Glomerular visceral epithelial cell (primary cell): ENCODE measurements at regions not wholly inside any gene's neighbourhood (a gene's known extent, or its start where the extent isn't known, plus 50 kb on each side); places are given as distances from the start of the nearest gene placed in this dataset.

Source experiments
- DNase-seq: peaks from one replicate; pipeline ENCODE4 v3.0.0-alpha.2; 2016; ENCODE audit errors: extremely low spot score

DNA sequence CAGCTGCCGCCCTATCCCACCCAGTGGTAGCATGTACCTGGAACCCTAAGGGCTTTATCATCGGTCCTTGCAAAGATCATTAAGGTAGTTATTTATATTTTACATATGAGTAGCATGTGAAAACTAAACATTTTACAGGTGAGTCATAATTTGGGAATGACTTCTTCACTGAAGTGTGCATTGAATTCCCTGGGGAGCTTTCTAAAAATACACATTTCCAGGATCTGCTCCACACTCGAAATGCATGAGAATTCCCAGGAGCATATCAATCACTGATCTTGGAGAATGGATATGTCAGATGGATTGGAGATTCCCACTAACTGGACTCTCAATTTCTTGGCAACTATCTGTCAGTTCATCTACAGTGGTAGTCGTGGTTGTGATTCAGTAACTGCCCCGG lies 717.5 kb downstream of the IRX1 start:
- no peak for DNase-seq

DNA sequence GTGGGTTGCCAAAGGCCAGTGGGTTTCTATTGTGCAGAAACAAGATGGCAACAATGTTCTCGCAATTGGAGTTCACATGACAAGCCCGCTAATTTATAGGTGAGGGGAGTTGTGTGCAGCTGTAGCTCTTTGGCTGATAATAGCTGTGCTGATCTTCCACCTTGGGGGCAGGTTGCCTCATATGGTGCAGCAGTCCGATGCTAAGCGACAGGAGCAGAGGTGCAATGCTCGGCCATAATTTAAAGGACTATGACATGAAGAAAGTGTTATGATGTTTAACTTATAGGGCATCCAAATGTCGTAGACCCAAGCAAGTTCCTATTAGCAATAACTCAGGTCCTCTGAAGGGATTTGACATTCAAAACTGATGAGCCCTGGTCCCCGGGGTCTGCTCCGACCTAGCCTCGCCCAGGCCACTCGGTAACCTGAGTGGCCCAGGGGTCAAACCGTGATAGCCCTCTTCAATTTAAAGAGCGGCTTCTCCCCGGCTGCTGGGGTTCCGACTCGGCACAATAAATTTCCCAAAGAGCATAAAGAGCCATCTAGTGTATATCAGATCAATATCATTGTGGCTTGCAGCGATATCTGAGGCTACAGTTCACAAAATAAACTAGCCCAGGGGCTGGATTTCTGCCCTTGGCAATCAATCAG lies 724.0 kb downstream of the IRX1 start:
- no peak for DNase-seq

DNA sequence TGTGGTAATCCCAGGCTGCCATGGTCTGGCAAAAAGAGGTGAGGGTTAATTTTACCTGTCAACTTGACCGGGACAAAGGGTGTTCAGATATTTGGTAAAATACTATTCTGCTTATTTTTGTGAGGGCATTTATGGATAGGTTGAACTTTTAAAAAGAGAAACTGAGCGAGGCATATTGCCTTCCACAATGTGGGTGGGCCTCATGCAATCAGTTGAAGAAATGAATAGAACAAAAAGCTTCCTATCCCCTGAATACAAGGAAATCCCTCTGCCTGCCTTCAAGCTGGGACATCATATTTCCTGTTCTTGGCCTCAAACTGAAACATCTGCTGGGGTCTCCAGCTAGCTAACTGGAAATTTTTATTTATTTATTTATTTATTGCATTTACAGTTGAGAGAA lies 734.7 kb downstream of the IRX1 start:
- DNase-seq = no peak

DNA sequence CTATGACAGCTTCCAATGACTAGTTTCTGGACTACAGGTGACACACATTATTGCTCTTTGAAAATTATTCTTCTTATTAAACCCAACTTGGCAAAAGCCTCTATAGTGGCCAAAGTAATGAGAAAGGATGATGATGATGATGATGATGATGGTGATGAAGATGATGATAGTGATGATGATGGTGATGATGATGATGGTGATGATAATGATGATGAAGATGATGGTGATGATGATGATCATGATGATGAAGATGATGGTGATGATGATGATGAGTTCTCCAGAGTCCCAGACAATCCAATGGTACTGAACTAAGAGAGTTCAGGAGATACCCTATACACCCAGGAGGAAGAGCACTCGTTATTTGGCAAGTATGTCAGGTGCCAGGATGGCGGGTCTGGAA lies 739.4 kb downstream of the IRX1 start:
- DNase-seq = no peak

DNA sequence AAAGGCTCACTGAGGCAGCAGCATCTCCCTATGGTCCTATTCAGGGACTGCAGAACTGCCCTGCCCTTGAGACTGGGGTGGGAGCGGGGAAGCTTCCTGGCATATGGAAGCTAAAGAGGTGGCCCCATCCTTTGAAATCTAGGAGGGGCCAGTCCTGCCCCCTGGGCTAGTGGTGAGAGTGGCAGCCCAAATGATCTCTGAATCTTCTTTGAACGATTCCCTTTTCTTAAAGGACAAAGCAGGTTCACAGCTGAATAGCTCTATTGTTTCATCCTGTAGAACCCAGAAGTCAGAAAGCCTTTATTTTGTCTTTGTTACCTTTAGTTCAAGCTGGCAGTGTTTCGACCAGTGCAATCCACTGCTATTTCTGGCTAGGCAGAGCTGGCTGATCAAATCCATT lies 741.9 kb downstream of the IRX1 start:
- DNase-seq = no peak

DNA sequence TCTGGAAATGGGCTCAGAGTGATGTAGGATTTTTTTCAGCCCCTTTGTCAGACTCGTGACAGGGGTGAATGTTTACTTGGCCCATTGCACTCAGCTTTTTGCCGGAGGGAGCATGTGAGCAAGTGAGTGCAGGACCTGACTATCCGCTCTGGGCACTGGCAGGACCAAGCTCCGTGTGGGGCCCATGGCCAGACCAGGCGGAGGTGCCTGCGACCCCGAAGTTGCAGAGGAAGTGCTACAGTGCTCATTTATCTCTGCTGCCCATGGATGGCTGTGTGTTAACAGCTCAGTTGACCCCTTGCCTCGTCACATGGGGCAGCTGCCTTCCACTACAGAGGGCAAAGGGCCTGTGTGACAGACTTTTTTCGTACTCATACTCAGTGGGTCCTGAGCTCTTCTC lies 744.3 kb downstream of the IRX1 start:
- no peak for DNase-seq

DNA sequence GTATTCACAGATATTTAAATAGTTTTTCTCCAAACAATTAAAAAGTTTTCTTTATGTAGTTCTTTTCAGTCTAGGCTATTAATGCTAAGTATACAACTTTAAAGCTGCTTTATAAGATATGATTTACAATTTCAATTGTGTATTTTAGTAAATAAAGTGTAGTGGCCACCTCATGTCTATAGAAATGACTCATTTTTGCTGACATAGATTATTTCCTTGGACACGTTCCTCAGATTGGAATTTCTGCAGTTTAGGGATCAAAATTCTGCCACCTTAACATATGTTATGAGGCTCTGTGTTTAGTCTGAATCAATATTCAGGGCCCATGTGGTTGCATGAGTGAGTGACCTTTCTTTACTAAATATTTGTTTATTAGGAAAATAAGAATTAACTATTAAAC lies 750.2 kb downstream of the IRX1 start:
- no peak for DNase-seq

DNA sequence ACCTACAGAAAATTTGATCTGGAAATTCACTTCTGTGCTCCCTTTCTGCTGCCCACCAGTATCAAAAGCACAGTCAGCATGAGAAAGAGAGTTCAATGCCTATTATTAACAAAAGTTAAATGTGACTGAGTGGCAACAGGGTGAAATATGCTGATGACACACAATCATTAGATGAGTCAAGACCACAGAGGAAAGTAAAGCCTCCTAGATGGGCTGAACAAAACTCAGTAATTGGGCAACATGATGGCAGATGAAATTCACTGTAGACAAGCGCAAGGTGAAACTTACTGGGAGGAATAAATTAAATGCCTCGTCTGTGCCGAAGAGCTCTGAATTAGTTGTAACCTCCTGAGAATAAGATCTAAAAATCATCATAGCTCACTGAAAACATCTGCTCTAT lies 752.8 kb downstream of the IRX1 start:
- DNase-seq = no peak

DNA sequence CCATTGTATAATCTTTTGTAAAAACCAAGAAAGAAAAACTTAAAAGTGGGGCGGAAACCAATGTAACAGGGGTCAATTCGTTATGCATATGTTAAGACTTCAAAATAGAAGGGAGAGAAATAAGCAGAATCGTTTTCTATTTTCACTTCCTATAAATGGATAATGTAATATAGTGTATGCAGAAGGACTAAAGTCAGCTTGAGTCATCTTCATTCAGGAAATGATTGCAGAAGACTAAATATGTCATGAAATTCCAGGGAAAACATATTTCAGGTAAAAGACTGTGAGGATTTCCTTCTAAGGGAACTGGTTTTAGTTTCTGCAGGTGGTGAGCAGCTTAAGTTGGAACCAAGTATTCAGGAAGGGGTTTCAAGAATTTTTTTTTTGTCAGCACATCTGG lies 753.3 kb downstream of the IRX1 start:
- DNase-seq = no peak

DNA sequence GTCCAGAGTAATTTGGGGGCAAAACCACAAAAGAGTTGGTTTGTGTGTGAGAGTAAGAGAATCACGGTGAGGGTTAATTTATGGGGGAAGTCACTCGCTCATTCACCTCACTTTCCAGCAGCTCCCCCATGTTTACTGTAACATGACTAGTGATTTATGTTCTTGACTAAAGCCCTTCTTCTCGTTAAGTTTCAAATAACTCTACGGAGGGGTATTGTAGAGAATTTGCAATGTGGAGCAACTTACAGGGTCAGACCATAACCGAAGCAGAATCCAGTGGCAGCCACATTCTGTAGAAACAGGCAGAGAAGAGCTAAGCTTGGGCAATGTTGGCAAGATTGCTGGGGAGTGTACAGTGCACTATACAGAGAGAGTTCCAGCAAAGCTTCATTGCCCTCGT lies 760.6 kb downstream of the IRX1 start:
- no peak for DNase-seq

DNA sequence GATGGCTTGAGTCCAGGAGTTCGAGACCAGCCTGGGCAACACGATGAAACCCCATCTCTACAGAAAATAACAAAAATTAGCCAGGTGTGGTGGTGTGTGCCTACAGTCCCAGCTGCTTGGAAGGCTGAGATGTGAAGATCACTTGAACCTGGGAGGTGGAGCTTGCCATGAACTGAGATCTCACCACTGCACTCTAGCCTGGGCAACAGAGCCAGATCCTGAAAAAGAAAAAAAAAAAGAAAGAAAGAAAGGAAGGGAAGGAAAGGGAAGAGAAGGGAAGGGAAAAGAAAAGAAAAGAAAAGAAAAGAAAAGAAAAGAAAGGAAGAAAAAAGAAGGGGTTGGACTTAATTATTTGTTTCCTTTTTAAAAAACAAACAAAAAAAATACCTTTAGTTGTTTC lies 764.2 kb downstream of the IRX1 start:
- no peak for DNase-seq

DNA sequence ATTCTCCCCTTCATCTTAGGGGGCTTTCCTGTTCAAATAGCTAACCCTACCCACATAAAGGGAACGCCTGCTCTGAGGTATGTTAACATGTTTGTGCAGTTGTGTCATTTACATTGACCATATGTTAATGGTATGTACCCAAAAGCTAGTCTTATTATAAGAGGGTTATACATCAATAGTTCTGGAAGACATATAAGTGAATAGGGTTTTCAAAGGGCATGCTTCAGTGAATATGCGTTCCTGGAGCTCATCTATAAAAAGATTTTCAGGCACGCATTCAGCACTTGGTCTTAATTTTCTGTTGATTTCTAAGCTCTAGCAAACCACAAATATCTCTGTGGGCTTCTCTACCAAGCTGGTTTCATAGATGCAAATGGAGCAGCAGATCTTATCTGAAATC lies 766.1 kb downstream of the IRX1 start:
- DNase-seq = no peak

DNA sequence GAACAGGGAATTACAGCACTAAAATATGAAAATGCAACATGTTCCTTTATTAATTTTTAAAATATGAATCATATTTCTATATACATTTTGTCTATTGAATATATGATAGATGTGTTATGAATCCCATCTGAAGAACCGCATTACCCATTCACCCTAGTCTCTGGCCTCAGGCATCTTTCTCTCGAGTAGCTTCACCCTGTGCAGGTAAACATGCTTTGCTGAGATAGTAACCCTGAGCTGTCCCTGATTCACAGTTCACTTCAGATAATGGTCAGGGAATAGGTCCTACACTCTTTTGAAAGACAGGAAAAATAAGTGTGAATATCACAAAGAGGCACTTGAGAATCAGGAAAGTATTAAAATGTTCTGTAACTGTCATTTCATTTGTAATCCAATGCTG lies 766.8 kb downstream of the IRX1 start:
- DNase-seq = no peak

DNA sequence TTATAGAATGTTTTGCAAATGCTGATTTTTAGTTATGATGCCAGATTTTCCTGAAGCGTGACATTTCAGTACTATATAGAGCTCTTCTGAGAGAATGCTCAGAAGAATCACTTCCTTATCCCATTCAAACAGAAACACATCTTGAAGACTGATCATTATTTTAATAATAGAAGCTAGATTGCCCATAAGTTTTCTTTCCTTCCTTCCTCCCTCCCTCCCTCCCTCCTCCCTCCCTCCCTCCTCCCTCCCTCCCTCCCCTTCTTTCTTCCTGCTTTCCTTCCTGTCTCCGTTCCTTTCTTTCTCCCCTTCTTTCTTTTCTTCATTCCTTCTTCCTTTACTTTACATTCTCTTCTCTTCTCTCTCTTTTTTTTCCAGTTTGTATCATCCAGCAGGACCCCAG lies 767.4 kb downstream of the IRX1 start:
- DNase-seq = no peak

DNA sequence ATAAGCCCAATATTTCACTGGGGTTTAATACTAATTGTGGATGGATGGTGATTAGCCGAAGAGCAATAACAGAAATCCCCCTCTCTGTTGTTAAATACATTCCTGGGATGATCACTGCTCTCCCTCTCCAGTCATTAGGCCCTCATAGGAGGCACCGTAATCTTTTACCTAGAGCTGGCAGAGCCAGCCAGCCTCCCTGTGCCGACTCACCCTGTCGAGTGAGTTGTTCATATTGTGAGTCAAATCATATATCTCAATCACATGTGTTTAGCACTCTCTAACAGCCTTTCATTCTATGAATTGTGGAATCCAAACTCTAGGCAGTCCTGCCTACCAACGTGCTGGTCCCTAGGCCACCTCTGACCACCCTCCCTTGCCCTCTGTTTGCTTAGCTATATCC lies 771.0 kb downstream of the IRX1 start:
- no peak for DNase-seq

DNA sequence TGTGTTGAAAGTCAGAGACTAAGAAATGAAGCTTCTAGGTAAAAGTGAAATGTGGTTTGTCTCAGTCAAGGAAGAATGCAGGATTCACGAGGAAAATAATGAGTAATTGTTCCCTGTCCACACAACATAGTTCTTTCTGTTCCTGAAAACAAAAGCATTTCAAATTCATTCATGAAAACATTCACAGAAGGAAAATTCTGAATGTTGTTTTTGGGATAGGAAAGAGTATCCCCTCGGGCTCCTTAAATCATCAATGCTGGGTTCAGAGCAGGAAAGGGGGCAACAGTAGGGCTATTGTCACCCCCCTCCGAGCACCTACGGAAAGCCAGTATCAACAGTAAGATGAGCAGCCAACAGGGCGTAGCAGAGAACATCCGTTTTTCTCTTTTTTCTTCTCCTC lies 769.9 kb upstream of the ADAMTS16 start:
- DNase-seq = no peak

DNA sequence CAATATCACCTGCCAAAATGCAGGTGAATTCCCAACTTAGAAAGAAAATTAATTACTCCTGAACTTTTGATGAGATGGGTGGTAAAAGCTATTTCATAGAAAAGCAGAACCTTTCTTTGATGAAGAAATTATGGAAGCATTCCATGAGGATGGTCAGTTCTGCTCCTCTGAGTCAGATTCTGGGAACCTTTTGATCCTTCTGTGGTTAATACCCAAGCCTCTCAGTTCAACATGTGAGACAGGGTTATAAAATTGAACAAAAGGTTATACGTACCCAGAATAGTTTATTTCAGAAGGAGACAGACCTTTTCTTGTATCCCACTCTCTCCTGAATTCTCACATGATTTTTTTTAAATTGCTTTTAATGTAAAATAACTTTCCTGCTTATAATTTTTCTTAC lies 767.6 kb upstream of the ADAMTS16 start:
- no peak for DNase-seq

DNA sequence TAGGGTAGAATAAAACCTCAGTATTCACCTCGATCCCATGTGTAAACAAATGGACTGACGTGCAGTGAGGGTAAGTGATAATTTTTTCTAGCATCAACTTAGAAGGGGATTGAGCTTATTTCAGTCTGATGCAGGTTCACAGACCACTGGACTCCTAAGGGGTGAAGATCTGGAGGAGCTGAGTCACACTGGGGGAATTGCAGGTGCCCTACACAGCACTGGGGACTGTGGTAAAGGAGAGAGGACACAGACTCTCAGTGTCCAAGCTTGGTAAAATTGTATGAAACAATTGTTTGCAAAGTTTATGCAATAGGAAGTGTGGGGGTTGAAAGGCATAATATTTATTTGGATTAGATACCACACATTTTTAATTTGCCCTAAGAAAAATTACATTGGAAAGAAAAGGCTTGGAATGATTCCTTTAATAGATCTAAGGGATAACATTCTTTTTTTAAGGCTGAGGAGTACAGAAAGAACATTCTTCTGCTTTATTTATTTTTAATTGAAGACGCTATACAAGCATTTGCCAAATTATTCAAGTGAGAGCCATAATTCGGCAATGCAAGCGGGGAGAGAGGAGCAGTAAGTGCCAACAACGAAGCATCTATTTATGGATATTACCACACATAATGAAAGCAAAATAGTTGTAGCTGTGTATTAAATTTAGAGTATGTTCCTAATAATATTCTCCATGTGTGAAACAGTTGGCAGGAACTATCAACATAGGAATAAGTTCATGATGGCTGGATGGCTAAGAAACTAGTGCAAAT lies 766.9 kb upstream of the ADAMTS16 start:
- DNase-seq = no peak

DNA sequence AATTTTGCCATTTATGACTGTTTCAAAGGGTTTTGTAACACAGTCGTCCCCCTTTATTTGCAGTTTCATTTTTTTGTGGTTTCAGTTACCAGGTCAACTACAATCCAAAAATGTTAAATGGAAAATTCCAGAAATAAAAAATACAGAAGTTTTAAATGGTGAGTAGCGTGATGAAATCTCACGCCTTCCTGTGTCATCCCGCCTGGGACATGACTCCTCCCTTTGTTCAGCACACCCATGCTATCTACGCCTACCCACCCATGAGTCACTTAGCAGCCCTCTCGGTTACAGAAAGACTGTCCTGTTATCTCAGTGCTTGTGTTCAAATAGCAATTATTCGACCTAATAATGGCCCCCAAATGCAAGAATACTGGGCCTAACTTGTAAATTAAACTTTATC lies 765.3 kb upstream of the ADAMTS16 start:
- no peak for DNase-seq

DNA sequence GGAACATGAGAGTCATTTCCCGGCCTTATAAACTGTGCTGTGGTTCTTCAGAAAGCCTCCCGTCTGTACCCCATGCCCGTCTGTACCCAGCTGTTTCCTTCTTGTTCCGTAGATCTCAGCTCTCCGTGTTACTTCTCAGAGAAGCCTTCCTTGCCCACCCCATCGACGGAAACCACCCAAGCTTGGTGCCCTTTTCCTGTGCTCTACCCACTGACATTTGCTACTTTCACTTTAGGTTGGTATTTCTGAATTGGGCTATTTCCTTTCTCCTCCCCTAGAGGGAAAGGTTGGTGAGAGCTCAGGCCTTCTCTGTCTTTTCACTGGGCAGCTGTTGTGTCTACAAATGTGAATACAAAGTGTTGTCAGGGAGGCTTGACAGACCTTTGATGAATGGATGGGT lies 764.5 kb upstream of the ADAMTS16 start:
- DNase-seq = no peak

DNA sequence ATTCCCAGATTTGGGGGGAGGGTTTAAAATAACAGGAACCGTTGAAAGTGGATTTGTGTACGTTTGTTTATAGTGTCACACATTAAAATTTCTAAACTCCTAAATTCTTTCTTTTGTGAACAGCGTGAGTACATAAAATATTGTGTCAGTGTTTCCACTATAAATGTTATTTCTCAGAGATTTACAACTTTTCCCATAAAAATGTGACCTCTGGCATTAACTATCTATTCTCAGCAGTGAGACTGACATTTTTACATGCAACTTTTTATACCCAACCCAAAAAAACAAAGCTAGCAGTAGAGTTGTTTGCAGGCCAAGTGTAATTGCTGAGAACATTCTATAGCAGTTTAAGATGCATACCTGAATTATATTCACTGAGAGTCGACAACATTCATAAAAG lies 757.0 kb upstream of the ADAMTS16 start:
- no peak for DNase-seq

DNA sequence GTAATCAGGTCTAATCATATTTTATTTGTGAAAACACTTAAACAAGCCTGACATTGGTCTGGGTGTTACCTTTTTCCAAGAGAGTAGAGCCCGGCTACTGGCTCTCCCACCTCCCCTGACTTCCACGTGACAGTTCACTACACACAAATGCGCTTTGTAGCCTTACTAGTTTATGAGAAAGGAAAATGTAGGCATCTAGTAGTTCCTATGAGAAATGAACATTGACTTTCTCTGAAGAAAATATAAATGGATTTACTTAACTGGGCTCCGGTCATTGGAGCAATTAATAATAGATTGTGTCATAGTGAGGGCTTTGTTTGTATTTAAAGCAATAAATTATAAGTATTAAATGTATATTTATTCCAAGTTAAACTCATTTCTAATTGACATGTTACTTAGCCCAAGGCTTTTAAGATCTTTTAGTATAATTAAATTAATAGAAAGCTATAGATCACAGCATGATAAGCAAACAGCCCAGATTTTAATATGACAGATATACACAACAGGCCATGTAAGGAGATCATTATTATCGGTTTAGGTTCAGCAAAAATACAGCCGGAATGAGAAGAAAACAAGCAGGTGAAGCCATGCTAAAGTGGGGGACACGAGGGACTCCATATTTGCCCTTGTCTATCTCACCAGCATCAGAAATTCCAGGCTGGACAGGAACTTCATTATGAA lies 756.5 kb upstream of the ADAMTS16 start:
- no peak for DNase-seq

DNA sequence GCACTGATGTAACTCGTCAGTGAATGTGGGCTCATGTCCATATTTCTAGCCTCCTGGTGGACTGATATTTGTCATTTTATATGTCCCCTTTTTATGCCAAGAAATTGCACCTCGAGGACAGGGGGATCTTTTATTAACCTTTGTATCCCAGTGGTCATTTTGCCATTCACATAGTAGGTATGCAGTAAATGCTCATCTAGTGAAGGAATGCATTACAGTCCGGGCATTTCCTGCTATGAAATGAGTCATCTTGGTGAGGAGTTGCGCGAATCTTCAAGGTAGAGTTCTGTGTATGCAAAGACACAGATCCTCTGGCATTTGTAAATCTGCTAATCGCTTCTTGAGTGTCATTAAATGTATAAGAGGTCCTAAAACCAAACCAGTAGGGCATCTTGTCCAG lies 755.5 kb upstream of the ADAMTS16 start:
- DNase-seq = no peak
